ENCODE measurements at regions not wholly inside any gene's neighbourhood (a gene's known extent, or its start where the extent isn't known, plus 50 kb on each side); places are given as distances from the start of the nearest gene placed in this dataset.

DNA sequence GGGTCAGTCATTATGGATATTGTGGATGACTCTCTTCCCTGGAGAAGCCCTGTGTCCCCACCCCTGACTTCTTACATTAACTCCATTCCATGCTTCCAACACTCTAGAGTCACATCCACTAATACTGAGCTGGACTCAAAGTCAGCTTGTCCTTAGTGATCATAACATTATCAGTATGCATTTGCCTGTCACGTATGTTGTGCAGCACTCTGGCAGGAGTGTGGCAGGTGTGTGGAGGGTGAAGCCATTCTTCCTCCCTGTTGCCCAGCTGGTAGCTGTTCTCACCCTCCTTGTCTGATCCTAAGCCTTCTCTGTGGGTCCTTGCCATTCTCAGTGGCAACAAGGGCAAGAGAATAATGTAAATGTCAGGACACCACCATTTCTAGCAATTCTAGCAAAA lies 334.1 kb upstream of the RAB6C start:
- DNase-seq (ENCODE audit: low spot score): no peak

DNA sequence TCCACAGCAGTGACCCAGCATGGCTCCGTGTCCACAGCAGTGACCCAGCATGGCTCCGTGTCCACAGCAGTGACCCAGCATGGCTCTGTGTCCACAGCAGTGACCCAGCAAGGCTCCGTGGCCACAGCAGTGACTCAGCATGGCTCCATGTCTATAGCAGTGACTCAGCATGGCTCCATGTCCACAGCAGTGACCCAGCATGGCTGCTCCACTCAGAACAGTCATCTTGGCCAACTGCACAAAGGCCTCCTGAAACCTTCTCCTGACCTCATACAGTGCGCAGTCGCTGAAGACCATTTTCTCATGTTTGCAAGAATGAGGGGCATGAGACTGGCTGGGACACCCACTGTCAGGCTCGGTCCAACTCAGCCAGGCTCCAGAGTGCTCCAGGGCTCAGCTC lies 333.4 kb upstream of the RAB6C start:
- no peak for DNase-seq (ENCODE audit: low spot score)

DNA sequence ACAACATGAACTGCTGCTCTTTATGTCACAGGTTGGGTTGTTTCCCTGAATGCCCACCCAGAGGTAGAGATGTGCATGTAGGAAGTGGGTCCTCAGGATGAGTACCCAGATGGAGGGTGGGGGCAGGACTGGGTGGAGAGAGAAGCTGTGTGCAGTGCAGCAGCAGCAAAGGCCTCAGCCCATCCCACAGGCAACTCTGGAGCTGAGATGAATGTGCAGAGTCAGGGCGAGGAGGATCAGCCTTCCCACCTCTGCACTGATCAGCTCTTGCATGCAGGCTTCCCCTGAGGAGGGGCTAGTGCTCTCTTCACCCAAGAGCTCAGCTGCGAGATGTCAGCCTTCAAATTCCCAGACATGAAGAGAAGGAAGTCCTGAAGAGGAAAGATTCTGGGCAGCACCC lies 326.2 kb upstream of the RAB6C start:
- no peak for DNase-seq (ENCODE audit: low spot score)

DNA sequence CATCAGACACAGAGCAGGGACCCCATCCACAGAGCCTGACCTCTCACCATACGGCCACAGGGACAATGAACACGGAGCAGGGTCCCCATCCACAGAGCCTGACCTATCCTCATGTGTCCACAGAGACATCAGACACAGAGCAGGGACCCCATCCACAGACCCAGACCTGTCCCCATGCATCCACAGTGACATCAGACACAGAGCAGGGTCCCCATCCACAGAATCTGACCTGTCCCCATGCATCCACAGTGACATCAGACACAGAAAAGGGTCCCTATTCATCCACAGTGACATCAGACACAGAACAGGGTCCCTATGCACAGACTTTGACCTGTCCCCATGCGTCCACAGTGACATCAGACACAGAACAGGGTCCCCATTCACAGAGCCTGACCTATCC lies 325.1 kb upstream of the RAB6C start:
- DNase-seq (ENCODE audit: low spot score): no peak

DNA sequence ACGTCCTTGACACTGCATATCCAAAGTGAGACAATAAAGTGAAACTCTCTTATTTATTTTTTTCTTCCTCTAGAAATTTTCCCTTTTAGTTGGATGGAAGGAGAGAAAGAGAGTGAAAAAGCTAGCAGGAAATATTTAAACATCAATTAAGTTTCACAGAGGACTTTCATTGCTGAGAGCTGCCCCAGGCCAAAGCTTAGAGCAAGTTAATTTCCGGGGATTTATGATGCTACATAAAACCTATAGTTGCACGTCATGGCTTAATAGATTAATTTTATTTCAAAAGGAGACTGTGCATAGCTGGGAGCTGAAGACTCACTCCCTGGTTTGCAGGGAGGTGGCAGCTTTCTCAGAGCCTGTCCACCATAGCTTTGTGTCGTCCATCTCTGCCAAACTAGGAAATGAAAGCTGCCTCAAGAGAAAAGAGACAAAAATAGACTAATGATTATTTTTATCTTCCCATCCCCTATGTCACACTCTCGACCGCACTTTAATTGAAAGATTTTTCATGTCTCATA lies 323.3 kb upstream of the RAB6C start:
- DNase-seq (ENCODE audit: low spot score): no peak

DNA sequence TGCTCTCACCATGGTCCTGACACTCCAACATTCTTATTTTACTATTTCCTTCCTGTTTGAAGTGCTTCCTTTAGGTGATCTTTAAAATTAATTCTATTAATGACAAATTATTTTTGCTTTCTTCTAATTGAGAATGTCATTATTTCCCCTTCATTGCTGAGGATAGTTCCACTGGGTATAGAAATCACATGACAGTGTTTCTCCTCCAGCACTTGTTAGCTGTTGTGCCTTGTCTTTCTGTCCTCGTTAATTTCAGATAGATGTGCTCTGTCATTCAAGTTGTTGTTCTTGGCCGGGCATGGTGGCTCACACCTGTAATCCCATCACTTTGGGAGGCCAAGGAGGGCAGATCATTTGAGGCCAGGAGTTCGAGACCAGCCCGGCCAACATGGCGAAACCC lies 321.0 kb upstream of the RAB6C start:
- DNase-seq (ENCODE audit: low spot score): no peak

DNA sequence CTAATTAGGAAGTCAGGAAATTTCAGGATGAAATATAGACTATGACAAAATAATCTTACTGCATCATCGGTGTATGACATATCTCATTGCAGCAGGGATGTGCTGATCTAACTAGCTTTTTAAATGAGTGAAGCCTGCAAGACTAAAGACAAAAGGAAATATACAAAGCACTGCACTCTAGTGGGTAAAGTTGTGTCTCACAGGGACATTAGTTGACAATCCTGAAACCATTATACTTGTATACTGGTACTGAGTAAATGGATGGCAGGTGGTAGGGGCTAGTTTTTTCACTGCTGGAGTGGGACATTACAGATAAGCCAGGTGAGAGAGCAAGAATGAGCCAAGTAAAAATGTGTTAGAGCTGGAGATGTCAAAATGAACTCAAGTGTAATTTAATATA lies 317.5 kb upstream of the RAB6C start:
- no peak for DNase-seq (ENCODE audit: low spot score)

DNA sequence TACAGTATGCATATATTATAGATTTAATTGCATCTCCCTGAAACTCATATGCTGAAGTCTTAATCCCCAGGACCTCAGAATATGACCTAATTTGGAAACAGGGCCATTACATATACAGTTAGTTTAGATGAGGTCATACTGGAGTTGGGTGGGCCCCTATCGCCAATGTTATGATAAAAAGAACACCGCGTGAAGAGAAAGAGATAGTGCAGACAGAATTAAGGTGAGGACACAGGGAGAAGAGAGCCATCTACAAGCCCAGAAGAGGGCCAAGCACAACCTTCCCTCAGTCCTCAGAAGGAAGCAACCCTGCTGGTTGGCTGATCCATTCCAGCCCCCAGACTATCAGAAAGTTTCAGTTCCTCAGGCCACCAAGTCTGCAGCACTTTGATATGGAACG lies 311.9 kb upstream of the RAB6C start:
- DNase-seq (ENCODE audit: low spot score): no peak

DNA sequence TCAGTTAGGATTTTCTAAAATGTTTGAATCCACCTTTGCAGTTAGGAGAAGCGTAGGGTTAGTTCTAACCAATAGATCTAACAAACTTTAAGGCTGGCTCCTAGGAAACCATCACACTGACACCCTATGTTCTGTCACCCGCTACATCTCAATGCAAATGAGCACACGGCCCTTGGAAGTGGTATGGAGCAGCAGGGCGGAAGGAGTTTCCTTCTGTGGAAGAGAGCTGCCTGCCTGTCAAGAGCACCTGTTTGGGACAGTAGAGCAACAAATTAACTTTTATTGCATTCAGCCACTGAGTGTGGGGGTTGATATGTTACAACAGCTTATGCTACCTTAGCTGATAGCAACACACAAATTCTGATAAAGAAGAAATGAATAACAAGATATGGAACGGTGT lies 306.9 kb upstream of the RAB6C start:
- DNase-seq (ENCODE audit: low spot score): no peak

DNA sequence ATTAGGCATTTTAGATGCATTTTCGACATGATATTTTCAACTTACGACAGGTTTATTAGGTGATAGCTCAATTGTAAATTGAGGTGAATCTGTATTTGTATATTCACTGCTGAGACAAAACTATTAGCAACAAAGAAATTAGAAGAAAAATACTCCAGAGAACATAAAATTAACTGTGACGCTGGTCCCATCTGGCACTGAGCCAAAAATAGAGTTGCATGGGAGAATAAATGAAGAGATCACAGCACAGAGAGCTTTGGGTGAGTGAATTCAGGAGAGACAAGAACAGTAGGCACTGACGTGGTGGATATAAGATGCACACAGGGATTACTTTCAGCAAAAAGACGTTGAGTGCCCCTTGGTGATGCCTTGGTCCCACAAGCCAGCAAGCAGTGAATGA lies 306.2 kb upstream of the RAB6C start:
- no peak for DNase-seq (ENCODE audit: low spot score)

DNA sequence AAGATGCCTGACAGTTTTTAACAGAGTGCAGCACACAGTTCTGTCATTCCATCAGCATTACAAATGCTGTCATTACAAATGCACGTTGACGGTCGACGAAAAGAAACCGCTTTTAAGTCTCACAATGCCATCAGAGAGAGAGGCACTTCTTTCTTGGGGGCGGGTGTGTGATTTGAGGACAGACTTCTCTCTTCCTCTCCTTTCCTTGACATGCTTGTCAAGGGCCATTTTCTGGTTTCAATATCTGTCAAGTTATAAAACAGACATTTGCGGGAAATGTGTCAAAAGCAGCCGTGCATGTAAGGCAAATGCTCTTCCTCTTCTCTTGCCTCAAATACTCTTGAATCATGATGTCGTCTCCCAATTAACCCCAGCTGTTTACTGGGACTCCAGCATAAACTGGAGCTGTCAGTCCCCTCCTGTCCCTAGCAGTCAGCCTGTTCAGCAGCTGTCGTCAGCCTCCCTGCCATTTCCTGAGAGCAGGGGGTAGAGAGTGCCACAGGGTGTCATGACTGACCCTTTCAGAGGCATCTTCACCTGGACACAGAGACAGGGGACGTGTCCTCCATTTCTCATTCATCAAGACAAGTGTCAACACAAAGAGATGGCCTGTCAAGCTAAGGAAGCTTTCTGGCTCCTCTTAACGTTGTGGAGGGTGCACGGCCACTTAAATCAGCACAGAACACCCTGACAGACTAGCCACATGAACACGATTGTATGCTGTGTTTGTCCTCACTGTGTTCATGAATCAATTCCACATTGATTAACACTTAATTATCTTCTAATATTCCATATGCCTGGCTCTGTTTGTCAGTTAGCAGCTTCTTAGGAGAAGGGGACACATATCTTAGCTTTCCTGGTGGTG lies 305.4 kb upstream of the RAB6C start:
- DNase-seq (ENCODE audit: low spot score): no peak

DNA sequence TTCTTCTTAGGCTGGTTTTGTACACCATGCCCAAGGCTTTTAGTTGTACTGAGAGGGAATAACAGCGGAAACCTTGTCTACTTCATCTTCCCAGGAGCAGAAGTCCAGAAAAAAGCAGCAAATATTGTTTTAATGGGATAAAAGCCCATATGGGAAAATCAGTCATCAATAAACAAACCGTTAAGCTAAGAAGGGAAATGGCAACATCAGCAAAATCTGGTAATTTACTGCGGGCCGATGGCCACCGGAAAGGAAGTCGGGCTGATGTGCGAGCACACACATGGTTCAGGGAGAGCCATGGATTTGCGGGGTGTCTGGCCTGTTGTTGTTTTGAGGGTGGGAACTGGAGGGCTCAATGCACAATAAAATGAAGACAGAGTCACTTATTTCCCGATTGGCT lies 300.7 kb upstream of the RAB6C start:
- DNase-seq (ENCODE audit: low spot score): no peak

DNA sequence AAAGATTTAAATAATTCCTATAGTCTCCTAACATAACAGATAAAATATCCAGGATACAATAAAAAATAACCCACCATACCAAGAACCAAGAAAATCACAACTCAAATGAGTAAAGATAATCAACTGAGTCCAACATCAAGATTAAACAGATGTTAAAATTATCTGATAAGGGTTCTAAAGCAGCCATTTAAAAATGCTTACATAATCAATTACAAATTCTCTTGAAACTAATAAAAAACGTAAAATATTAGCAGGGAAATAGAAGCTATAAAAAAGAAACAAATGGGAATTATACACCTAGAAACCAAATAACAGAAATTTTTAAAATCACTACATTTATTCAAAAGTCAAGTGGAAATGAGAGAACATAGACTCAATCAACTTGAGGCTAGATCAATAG lies 297.7 kb upstream of the RAB6C start:
- no peak for DNase-seq (ENCODE audit: low spot score)

DNA sequence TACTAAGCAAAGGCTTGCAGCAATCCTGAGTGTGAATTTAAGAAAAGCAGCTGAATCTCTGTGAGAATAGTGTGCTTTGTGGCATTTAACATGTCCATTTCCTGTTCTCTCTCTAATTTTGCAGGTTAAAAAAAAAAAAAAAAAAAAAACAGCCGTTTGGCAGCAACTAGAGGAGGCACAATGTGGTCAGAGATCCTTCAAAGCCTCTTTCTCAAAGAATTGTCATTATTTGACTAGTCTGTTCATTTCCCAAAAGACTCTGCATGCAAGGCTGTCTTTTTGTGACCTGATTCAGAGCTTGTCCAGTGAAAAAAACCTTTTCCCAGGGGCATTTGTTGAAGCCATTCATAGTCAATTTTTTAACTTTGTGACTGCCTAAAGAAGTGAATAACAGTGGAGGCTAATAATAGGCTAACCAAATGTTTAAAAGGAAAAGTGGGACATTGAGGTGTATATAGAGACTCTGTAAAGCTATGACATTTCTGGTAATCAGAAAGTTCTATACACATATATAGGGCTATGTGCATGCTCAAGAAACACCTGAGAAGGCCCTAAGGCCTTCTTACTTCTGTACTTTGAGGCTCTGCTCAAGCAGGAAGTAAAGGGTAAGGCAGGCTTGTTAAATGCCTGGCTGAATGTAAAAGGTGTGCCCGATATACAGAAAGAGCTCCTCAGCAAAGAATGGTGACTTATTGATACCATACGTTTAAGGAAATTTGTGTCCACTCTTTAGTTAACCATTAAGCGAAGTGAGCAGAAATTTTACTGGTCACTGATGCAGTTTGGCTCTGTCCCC lies 289.6 kb upstream of the RAB6C start:
- DNase-seq (ENCODE audit: low spot score): no peak

DNA sequence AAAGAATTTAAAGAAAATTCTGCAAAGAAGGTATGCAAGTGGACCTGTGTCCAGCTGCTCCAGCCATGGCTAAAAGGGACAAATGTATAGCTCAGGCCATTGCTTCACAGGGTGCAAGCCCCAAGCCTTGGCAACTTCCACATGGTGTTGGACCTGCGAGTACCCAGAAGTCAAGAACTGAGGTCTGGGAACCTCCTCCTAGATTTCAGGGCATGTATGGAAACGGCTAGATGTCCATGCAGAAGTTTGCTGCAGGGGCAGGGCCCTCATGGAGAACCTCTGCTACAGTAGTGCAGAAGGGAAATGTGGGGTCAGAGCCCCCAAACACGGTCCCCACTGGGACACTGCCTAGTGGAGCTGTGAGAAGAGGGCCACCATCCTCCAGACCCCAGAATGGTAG lies 284.0 kb upstream of the RAB6C start:
- DNase-seq (ENCODE audit: low spot score): no peak

DNA sequence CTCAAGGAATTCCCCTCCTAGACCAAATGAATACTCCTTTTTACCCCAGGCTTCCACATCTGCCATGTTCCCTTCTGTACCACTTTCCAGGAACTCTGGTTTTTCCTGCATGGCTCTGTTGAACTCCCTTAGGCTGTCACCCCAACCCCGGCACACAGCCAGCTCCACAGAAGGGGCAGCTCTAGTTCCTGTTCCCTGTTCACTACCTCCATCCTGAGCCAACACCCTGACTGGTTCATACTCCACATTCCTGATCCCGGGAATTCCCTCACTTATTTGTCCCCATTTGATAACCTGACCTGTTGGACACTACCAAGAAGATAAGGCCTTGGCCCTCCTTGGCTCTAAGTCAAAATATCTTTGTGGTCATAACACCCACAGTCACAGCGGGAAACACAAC lies 280.9 kb upstream of the RAB6C start:
- no peak for DNase-seq (ENCODE audit: low spot score)

DNA sequence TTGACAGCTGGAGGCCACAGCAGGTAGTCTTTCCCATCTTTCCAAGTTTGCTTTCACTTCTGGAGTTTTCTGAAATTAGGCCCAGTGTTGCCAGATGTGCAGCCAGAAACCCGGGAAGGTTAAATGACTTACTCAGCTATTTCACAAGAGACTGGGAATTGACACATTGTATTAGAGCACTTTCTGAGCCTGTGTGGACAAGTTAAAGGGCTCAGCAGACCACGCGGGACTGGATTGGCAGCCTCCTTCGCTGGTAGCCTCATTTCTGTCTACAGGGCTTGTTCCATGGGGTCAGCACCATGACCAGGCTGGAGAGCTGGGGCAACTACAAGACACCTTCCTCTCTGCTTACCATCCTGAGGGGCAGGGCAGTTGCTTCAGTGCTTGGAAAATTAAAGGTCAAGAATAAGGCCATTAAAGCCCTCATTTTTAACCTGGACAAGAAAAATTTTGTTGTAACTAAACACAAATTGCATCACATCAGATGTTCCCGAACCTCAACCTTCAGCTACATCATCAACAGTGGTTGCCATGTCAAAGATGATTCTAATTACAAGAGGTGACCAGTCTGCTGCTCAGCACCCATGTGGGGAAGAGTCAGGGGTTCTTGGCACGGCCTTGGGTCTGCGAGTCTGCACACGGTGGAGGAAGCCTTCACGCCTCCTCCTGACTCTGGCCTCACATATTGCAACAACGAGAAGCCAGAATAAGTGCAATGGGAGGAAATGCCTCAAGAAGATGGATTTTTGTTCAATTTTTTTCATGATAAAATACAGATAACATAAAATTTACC lies 279.5 kb upstream of the RAB6C start:
- no peak for DNase-seq (ENCODE audit: low spot score)

DNA sequence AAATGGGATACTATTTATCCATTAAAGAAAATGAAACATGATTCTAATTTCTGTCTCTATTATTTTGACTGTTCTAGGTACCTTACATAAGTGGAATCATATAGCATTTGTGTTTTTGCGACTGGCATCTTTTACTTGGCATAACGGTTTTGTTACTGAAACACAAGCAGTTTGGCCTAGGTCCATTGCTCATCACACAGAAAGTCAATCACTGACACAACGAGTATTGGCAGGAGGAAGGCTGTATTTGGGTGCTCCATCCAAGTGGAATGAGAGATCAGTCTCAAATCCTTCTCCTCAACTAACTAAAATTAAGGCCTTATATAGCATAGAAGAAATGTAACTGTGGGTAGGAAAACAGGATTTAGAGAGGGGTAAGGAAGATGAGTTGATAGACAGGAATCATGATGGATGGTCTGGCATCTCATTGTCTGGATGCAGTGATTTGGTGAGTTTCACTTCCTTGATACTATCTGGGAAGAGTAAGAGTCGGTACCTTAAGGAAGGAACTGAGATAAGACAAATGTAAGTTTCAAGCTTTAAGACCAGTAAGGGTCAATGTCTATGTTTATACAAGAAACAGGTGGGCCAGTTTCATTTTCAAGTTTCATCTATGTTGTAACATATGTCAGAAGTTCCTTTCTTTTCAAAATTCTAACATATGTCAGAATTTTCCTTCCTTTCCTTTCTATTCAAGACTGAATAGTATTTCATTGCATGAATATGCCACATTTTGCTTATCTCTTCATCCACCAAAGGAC lies 276.9 kb upstream of the RAB6C start:
- DNase-seq (ENCODE audit: low spot score): no peak

DNA sequence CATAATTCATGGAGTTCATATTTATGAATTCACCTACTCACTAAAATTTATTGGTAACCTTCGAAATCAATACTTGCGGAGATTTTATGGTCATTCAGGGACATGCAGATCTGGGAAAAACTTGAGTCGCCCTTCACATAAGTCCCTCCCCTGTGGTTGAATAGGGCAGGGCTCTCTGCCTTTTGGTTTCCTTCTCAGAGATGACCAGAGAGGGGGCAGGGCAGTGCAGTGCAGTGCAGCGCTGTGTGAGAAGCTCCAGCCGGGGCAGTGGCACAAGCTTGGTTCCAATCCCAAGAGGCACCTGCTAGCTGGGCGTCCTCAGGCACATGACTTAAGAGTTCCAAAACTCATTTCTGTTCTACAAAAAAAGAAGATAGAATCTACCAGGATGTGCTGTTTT lies 274.4 kb upstream of the RAB6C start:
- no peak for DNase-seq (ENCODE audit: low spot score)

DNA sequence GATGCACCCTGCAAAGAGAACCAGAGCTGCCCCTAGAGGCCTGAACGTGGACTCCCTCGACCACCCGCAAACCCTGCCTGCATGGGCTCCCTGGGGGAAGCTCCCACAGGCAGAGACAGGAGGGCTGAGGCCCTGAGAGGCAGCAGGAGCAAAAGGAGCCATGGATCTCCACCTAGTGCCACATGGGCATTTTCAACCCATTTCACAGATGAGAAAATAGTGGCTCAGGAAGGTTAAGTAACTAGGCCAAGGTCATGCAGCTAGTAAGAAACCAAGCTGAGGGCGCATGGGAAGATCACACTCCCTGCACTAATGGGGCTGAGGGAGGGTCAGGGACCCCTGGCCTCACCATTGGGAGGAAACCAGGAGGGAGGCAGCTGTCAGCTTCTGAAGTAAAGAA lies 271.7 kb upstream of the RAB6C start:
- DNase-seq (ENCODE audit: low spot score): no peak

DNA sequence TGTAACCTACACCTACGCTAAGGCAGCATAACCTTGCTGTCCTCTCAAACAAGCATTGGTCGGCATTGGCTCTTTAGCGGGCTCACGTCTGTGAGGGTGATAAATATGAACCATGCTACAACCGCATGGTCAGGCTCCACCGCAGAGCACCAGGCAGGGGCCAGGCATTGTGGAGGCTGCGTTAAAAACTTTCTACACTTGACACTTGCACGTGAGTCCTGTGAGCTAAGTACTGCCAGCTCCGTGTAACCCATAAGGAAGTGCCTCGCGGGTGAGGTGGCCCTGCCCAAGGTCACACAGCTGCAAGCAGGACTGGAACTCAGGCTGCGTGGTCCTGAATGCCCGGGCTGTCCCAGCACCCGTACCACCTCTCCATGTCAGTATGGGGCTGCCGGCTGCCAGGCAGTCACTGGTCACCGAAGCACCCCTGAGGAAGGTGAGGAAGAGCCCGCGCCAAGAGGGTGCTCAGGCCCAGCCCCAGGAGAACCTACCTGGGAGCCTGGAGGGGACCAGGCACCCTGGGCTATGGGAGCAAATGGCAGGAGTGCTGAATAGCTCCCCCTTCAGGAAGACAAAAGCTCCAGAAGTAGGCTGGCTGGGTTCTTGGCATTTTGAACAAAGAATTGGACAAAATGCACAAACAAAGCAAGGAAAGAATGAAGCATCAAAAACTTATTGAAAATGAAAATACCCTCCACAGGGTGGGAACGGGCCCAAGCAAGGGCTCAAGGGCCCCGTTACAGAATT lies 271.1 kb upstream of the RAB6C start:
- DNase-seq (ENCODE audit: low spot score): no peak
